ENCODE measurements at regions not wholly inside any gene's neighbourhood (a gene's known extent, or its start where the extent isn't known, plus 50 kb on each side); places are given as distances from the start of the nearest gene placed in this dataset.

GRCh38 chrX:22389556-22390179, 117.0 kb downstream of the CBLL2 start:
- no peak overlapping the region for H3K4me3 ChIP-seq (replicated peaks; ENCODE audit: low read depth, low read length)
- no peak for TF ChIP-seq CTCF (IDR thresholded peaks at IDR 0.05; ENCODE audit: low read depth, low read length, missing control alignments)
- DNase-seq (ENCODE audit: extremely low read depth, low read depth): no peak

DNA sequence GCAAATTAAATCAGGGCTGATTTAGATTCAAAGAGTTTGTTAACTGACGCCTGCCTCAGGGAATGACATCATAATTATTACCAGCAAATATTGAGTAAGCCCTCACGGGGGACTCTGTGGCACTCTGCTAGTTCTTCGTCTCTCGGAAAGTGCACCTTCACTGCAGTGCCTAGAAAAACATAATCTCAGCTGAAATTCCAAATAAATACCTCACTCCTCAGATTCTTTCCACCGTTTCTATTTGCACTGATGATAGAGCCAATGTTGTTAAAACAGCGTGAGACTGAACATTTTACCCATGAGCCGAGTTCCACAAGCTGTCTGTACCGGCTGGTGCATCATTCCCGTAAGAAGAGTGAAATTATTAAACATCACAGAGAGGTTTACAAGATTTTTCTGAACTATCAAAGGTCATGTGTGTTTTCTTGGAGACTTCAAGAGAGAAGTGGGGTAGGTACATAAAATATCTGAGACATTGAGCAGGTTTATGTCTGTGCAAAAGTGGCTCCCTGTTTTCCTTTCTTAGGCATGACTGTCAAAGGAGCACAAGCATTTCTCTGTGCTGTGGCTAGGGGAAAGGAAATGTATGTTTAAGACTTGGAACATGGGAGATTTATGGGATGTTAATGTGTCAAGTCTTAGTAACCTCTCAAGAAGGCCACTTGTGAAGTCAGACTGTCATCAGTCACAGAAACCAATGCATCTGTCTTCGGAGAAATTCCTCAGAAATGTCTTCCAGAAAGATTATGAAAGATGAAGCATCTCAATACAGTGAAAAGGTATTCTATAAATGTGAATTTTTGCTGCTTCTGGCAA, 119.6 kb downstream of the CBLL2 start:
- DNase-seq (ENCODE audit: extremely low read depth, low read depth): no peak
- no peak overlapping the region for H3K4me3 ChIP-seq (replicated peaks; ENCODE audit: low read depth, low read length)
- no peak for TF ChIP-seq CTCF (IDR thresholded peaks at IDR 0.05; ENCODE audit: low read depth, low read length, missing control alignments)

GRCh38 chrX:22395372-22395771, 122.7 kb downstream of the CBLL2 start:
- no peak for DNase-seq (ENCODE audit: extremely low read depth, low read depth)
- no peak overlapping the region for H3K4me3 ChIP-seq (replicated peaks; ENCODE audit: low read depth, low read length)
- no peak for TF ChIP-seq CTCF (IDR thresholded peaks at IDR 0.05; ENCODE audit: low read depth, low read length, missing control alignments)

GRCh38 chrX:22396408-22396807, 123.7 kb downstream of the CBLL2 start:
- no peak overlapping the region for H3K4me3 ChIP-seq (replicated peaks; ENCODE audit: low read depth, low read length)
- TF ChIP-seq CTCF (IDR thresholded peaks at IDR 0.05; ENCODE audit: low read depth, low read length, missing control alignments): no peak
- DNase-seq (ENCODE audit: extremely low read depth, low read depth): no peak

- TF ChIP-seq CTCF (IDR thresholded peaks at IDR 0.05; ENCODE audit: low read depth, low read length, missing control alignments): no peak
- no peak for DNase-seq (ENCODE audit: extremely low read depth, low read depth)
- H3K4me3 ChIP-seq (replicated peaks; ENCODE audit: low read depth, low read length): no peak overlapping the region
Observed at GRCh38 chrX:22397566-22397965, 124.9 kb downstream of the CBLL2 start.

- TF ChIP-seq CTCF (IDR thresholded peaks at IDR 0.05; ENCODE audit: low read depth, low read length, missing control alignments): no peak
- no peak overlapping the region for H3K4me3 ChIP-seq (replicated peaks; ENCODE audit: low read depth, low read length)
- peak; percentile 4 for DNase-seq (ENCODE audit: extremely low read depth, low read depth)
Observed at GRCh38 chrX:22399437-22400192, 126.9 kb downstream of the CBLL2 start.

Data from HFF-Myc (cell line).